HG02884 (cell line): ENCODE measurements at regions not wholly inside any gene's neighbourhood (a gene's known extent, or its start where the extent isn't known, plus 50 kb on each side); places are given as distances from the start of the nearest gene placed in this dataset.
"Not testable (repeated sequence)": the region's sequence is repeated elsewhere in the genome, so short reads cannot be mapped to it uniquely, and the experiment has no call there.

Experiments used
- ATAC-seq: cut with Tn5 transposase; IDR thresholded peaks from one replicate; pipeline ENCODE4 v1.9.1; 2021; ENCODE audit warnings: mild to moderate bottlenecking, moderate library complexity; ENCODE audit not compliant: unreplicated experiment

GRCh38 chr4:188282471-188283232 lies 143.4 kb downstream of the TRIML1 start:
- ATAC-seq: no peak

GRCh38 chr4:188287169-188287894 lies 148.1 kb downstream of the TRIML1 start:
- ATAC-seq: no peak

- ATAC-seq: no peak
These were observed 150.4 kb downstream of the TRIML1 start for GRCh38 chr4:188289531-188290125.

GRCh38 chr4:188295899-188296298 lies 156.7 kb downstream of the TRIML1 start:
- ATAC-seq: no peak

GRCh38 chr4:188296331-188296730 lies 157.1 kb downstream of the TRIML1 start:
- ATAC-seq: no peak

GRCh38 chr4:188297873-188298272 lies 158.6 kb downstream of the TRIML1 start:
- ATAC-seq: no peak

- ATAC-seq: no peak
These were observed 159.9 kb downstream of the TRIML1 start for GRCh38 chr4:188299161-188299560.

GRCh38 chr4:188300385-188300784 lies 161.1 kb downstream of the TRIML1 start:
- no peak for ATAC-seq

GRCh38 chr4:188305690-188306089 lies 166.4 kb downstream of the TRIML1 start:
- ATAC-seq: no peak

GRCh38 chr4:188307591-188307990 lies 168.3 kb downstream of the TRIML1 start:
- no peak for ATAC-seq

- ATAC-seq: no peak
These were observed 168.9 kb downstream of the TRIML1 start for GRCh38 chr4:188308142-188308541.

GRCh38 chr4:188316391-188316790 lies 177.2 kb downstream of the TRIML1 start:
- ATAC-seq: no peak

- no peak for ATAC-seq
These were observed 189.7 kb downstream of the TRIML1 start for GRCh38 chr4:188328966-188329365.

- no peak for ATAC-seq
These were observed 190.3 kb downstream of the TRIML1 start for GRCh38 chr4:188329521-188329920.

- no peak for ATAC-seq
These were observed 193.0 kb downstream of the TRIML1 start for GRCh38 chr4:188332265-188332664.

GRCh38 chr4:188336891-188337290 lies 197.7 kb downstream of the TRIML1 start:
- no peak for ATAC-seq

- no peak for ATAC-seq
These were observed 202.2 kb downstream of the TRIML1 start for GRCh38 chr4:188341428-188341827.

GRCh38 chr4:188346171-188346809 lies 207.0 kb downstream of the TRIML1 start:
- no peak for ATAC-seq

GRCh38 chr4:188347339-188347738 lies 208.1 kb downstream of the TRIML1 start:
- ATAC-seq: no peak

GRCh38 chr4:188349569-188349968 lies 210.3 kb downstream of the TRIML1 start:
- not testable (repeated sequence) for ATAC-seq

- ATAC-seq: no peak
These were observed 224.0 kb downstream of the TRIML1 start for GRCh38 chr4:188363196-188363595.
